HL-60 (cell line): ENCODE measurements at regions not wholly inside any gene's neighbourhood (a gene's known extent, or its start where the extent isn't known, plus 50 kb on each side); places are given as distances from the start of the nearest gene placed in this dataset.

Source experiments
- GABPA ChIP-seq: IDR thresholded peaks from 2 replicates; pipeline ENCODE4 v1.6.1; 2012; ENCODE audit warnings: low read depth
- POLR2AphosphoS5 ChIP-seq: IDR thresholded peaks from 2 replicates; pipeline ENCODE4 v1.6.1; 2012; ENCODE audit warnings: low read depth
- SPI1 ChIP-seq: IDR thresholded peaks from 2 replicates; pipeline ENCODE4 v1.6.1; 2012; ENCODE audit warnings: low read depth, mild to moderate bottlenecking, borderline replicate concordance
- TF ChIP-seq, protein P1 (sequence below): IDR thresholded peaks from one replicate; pipeline ENCODE4 v1.5.1; 2011; ENCODE audit warnings: low read length, control low read depth, inconsistent platforms; ENCODE audit not compliant: insufficient read depth
- TF ChIP-seq, protein P2 (sequence below): IDR thresholded peaks from 2 replicates; pipeline ENCODE4 v1.6.1; 2012; ENCODE audit warnings: low read depth; ENCODE audit not compliant: insufficient replicate concordance

DNA sequence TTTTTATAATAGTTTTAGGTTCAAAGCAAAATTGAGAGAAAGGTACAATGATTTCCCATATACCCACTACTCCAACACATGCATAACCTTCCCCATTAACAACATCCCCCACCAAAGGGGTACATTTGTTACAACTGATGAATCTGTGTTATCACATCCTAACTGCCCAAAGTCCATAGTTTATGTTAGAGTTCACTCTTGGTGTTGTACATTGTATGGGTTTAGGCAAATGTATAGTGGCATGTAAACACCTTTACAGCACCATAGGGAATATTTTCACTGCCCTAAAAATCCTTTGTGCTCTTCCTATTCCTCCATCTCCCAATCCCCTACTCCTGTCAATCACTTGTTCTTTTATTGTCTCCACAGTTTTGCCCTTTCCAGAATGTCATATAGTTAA lies 471.6 kb downstream of the CPS1 start:
- TF ChIP-seq, protein P1, sequence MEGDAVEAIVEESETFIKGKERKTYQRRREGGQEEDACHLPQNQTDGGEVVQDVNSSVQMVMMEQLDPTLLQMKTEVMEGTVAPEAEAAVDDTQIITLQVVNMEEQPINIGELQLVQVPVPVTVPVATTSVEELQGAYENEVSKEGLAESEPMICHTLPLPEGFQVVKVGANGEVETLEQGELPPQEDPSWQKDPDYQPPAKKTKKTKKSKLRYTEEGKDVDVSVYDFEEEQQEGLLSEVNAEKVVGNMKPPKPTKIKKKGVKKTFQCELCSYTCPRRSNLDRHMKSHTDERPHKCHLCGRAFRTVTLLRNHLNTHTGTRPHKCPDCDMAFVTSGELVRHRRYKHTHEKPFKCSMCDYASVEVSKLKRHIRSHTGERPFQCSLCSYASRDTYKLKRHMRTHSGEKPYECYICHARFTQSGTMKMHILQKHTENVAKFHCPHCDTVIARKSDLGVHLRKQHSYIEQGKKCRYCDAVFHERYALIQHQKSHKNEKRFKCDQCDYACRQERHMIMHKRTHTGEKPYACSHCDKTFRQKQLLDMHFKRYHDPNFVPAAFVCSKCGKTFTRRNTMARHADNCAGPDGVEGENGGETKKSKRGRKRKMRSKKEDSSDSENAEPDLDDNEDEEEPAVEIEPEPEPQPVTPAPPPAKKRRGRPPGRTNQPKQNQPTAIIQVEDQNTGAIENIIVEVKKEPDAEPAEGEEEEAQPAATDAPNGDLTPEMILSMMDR, result no peak
- TF ChIP-seq POLR2AphosphoS5 (no peak), SPI1 (no peak), GABPA (no peak)
- TF ChIP-seq, protein P2, sequence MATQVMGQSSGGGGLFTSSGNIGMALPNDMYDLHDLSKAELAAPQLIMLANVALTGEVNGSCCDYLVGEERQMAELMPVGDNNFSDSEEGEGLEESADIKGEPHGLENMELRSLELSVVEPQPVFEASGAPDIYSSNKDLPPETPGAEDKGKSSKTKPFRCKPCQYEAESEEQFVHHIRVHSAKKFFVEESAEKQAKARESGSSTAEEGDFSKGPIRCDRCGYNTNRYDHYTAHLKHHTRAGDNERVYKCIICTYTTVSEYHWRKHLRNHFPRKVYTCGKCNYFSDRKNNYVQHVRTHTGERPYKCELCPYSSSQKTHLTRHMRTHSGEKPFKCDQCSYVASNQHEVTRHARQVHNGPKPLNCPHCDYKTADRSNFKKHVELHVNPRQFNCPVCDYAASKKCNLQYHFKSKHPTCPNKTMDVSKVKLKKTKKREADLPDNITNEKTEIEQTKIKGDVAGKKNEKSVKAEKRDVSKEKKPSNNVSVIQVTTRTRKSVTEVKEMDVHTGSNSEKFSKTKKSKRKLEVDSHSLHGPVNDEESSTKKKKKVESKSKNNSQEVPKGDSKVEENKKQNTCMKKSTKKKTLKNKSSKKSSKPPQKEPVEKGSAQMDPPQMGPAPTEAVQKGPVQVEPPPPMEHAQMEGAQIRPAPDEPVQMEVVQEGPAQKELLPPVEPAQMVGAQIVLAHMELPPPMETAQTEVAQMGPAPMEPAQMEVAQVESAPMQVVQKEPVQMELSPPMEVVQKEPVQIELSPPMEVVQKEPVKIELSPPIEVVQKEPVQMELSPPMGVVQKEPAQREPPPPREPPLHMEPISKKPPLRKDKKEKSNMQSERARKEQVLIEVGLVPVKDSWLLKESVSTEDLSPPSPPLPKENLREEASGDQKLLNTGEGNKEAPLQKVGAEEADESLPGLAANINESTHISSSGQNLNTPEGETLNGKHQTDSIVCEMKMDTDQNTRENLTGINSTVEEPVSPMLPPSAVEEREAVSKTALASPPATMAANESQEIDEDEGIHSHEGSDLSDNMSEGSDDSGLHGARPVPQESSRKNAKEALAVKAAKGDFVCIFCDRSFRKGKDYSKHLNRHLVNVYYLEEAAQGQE, result no peak
